SK-N-SH treated with all-trans-retinoic acid at 6 μM for 48 hours (cell line): ENCODE measurements at regions not wholly inside any gene's neighbourhood (a gene's known extent, or its start where the extent isn't known, plus 50 kb on each side); places are given as distances from the start of the nearest gene placed in this dataset.

Source experiments
- CSDC2 ChIP-seq: fragments of 250-450 bp; sonication (Bioruptor Pico); IDR thresholded peaks from 2 replicates; pipeline ENCODE4 v1.5.0; 2020; ENCODE audit warnings: mild to moderate bottlenecking, moderate library complexity
- ESRRG ChIP-seq: fragments of 250-450 bp; sonication (Bioruptor Pico); IDR thresholded peaks from 2 replicates; pipeline ENCODE4 v1.6.1; 2021; ENCODE audit warnings: mild to moderate bottlenecking
- GLIS3 ChIP-seq: fragments of 250-450 bp; sonication (Bioruptor Pico); IDR thresholded peaks from 2 replicates; pipeline ENCODE4 v1.5.0; 2020; ENCODE audit warnings: mild to moderate bottlenecking, moderate library complexity
- ISL1 ChIP-seq: fragments of 250-450 bp; sonication (Bioruptor Pico); IDR thresholded peaks from 2 replicates; pipeline ENCODE4 v2.1.2; 2022; ENCODE audit warnings: mild to moderate bottlenecking, moderate library complexity
- OSR1 ChIP-seq: fragments of 250-450 bp; sonication (Bioruptor Pico); IDR thresholded peaks from 2 replicates; pipeline ENCODE4 v1.8.0; 2022; ENCODE audit warnings: moderate library complexity, mild to moderate bottlenecking, inconsistent platforms
- PPARA ChIP-seq: fragments of 250-450 bp; sonication (Bioruptor Pico); IDR thresholded peaks from 2 replicates; pipeline ENCODE4 v1.5.0; 2020; ENCODE audit warnings: mild to moderate bottlenecking, borderline replicate concordance
- RARB ChIP-seq: fragments of 250-450 bp; sonication (Bioruptor Pico); IDR thresholded peaks from 2 replicates; pipeline ENCODE4 v1.8.0; 2021; ENCODE audit warnings: mild to moderate bottlenecking, moderate library complexity
- SNAI2 ChIP-seq: fragments of 250-450 bp; sonication (Bioruptor Pico); IDR thresholded peaks from 2 replicates; pipeline ENCODE4 v1.5.0; 2020; ENCODE audit warnings: mild to moderate bottlenecking, moderate library complexity
- TCF4 ChIP-seq: fragments of 250-450 bp; sonication (Bioruptor Pico); IDR thresholded peaks from 2 replicates; pipeline ENCODE4 v1.8.0; 2021; ENCODE audit warnings: mild to moderate bottlenecking, moderate library complexity, borderline replicate concordance
- ZC3H10 ChIP-seq: fragments of 250-450 bp; sonication (Bioruptor Pico); IDR thresholded peaks from 2 replicates; pipeline ENCODE4 v1.5.1; 2021; ENCODE audit warnings: mild to moderate bottlenecking, moderate library complexity
- ZFP30 ChIP-seq: fragments of 450-650 bp; formaldehyde crosslinking; IDR thresholded peaks from 2 replicates; pipeline ENCODE4 v1.5.0; 2022; ENCODE audit warnings: mild to moderate bottlenecking, moderate library complexity
- ZNF565 ChIP-seq: fragments of 450-650 bp; formaldehyde crosslinking; conservative IDR thresholded peaks from 2 replicates; pipeline ENCODE4 v1.5.0; 2020; ENCODE audit warnings: low read depth, mild to moderate bottlenecking, moderate library complexity
- ZNF8 ChIP-seq: fragments of 450-650 bp; formaldehyde crosslinking; IDR thresholded peaks from 2 replicates; pipeline ENCODE4 v1.5.0; 2020; ENCODE audit warnings: mild to moderate bottlenecking, moderate library complexity
- TF ChIP-seq, protein P1 (sequence below): fragments of 250-450 bp; sonication (Bioruptor Pico); IDR thresholded peaks from 2 replicates; pipeline ENCODE4 v1.8.0; 2020; ENCODE audit warnings: mild to moderate bottlenecking, moderate library complexity, borderline replicate concordance

DNA sequence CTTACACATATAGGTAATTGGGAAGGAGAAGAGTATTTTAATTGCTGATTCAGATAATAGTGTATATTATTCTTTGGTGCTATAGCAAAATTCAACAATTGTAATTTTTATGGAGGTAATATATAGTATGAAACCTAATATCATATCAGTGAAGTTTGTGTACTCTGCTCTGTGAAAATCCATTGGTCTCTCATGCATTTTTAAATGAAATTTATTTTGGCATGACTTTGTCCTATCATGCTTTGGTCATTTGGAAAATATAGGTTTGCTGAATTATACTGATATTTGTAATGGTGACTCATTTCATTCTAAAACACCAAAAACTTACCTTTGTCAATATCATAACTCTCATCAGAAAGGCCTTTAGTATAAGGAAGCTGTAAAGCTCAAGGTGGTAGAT is 962.0 kb upstream of the NOVA1 start:
- TF ChIP-seq OSR1 (CRISPR knock-in tag) = no peak
- TF ChIP-seq, protein P1, sequence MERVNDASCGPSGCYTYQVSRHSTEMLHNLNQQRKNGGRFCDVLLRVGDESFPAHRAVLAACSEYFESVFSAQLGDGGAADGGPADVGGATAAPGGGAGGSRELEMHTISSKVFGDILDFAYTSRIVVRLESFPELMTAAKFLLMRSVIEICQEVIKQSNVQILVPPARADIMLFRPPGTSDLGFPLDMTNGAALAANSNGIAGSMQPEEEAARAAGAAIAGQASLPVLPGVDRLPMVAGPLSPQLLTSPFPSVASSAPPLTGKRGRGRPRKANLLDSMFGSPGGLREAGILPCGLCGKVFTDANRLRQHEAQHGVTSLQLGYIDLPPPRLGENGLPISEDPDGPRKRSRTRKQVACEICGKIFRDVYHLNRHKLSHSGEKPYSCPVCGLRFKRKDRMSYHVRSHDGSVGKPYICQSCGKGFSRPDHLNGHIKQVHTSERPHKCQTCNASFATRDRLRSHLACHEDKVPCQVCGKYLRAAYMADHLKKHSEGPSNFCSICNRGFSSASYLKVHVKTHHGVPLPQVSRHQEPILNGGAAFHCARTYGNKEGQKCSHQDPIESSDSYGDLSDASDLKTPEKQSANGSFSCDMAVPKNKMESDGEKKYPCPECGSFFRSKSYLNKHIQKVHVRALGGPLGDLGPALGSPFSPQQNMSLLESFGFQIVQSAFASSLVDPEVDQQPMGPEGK = no peak
- no peak for TF ChIP-seq ZNF565
- no peak for TF ChIP-seq SNAI2
- TF ChIP-seq ZNF8 = no peak
- no peak for TF ChIP-seq RARB (CRISPR knock-in tag)
- TF ChIP-seq ZC3H10 (CRISPR knock-in tag) = no peak
- TF ChIP-seq ISL1 (CRISPR knock-in tag) = no peak
- no peak for TF ChIP-seq ZFP30 (CRISPR knock-in tag)
- no peak for TF ChIP-seq CSDC2 (CRISPR knock-in tag)
- TF ChIP-seq PPARA = no peak
- no peak for TF ChIP-seq TCF4 (CRISPR knock-in tag)
- no peak for TF ChIP-seq GLIS3 (CRISPR knock-in tag)
- TF ChIP-seq ESRRG (CRISPR knock-in tag) = no peak
